ENCODE measurements at regions not wholly inside any gene's neighbourhood (a gene's known extent, or its start where the extent isn't known, plus 50 kb on each side); places are given as distances from the start of the nearest gene placed in this dataset.

GRCh38 chr5:97874491-97874890 is 691.4 kb upstream of the RIOK2 start:
- H4K20me1 ChIP-seq (ENCODE audit: insufficient read depth, low read length) = no peaks in the 10 kb centered on the region
- no peak overlapping the region for H3K14ac ChIP-seq (replicated peaks; ENCODE audit: low read depth, low read length)
- ATAC-seq (ENCODE audit: low read depth) (no peak), DNase-seq (peak; percentile 16)
- TF ChIP-seq SMC3 (IDR thresholded peaks at IDR 0.05; ENCODE audit: low read depth, low read length) (no peak), FOS (IDR thresholded peaks at IDR 0.05; ENCODE audit: low read depth, low read length) (no peak), CHD1 (IDR thresholded peaks at IDR 0.05; ENCODE audit: low read depth, low read length) (no peak), RAD21 (IDR thresholded peaks at IDR 0.05; ENCODE audit: low read length) (no peak), RFX5 (IDR thresholded peaks at IDR 0.05; ENCODE audit: low read depth, low read length) (no peak), MXI1 (IDR thresholded peaks at IDR 0.05; ENCODE audit: borderline replicate concordance, low read depth, low read length) (no peak), RCOR1 (IDR thresholded peaks at IDR 0.05; ENCODE audit: insufficient replicate concordance, low read length) (no peak)
- H3K56ac ChIP-seq (ENCODE audit: extremely low read depth, insufficient read depth, low read length) = no peak overlapping the region
- no peak overlapping the region for H4K5ac ChIP-seq (ENCODE audit: low read depth, low read length)
- H2BK15ac ChIP-seq (ENCODE audit: low read depth, low read length) = no peak overlapping the region
- H4K8ac ChIP-seq (ENCODE audit: low read depth in 2 of 2, low read length in 2 of 2) = no peak overlapping the region
- no peak overlapping the region for H2AK9ac ChIP-seq (replicated peaks; ENCODE audit: low read depth, low read length, poor library complexity)
- no peak overlapping the region for H3K27ac ChIP-seq (ENCODE audit: insufficient read depth, low read length)
- no CpG with 5 or more reads among the region's 2 CpGs for WGBS, 2 experiments (ENCODE audit: extremely low coverage in 2 of 2, insufficient read length in 1 of 2)
- H3K4me1 ChIP-seq (ENCODE audit: control insufficient read depth, insufficient read depth, low read length) = no peaks in the 10 kb centered on the region
- H3K9ac ChIP-seq (ENCODE audit: low read depth, low read length) = no peak overlapping the region
- no peaks in the 10 kb centered on the region for H3K9me1 ChIP-seq (ENCODE audit: insufficient read depth, low read length)
- in situ Hi-C loops (cut with MboI; ENCODE audit: low sequenced_read_pairs) (no loop called here), dilution Hi-C loops (cut with HindIII; ENCODE audit: low sequenced_read_pairs, unreplicated experiment) (no loop called here), intact Hi-C loops (cut with micrococcal nuclease) (no loop called here)
- H3K23ac ChIP-seq (ENCODE audit: low read depth, low read length) = no peak overlapping the region
- no peaks in the 10 kb centered on the region for H3K79me1 ChIP-seq (ENCODE audit: low read depth in 1 of 2, low read length in 2 of 2)
- no peaks in the 10 kb centered on the region for H3K27me3 ChIP-seq (ENCODE audit: control insufficient read depth, insufficient read depth, low read length)
- POLR2A ChIA-PET (ENCODE audit: unreplicated experiment) = no interaction called here
- no peak overlapping the region for H2BK120ac ChIP-seq (ENCODE audit: low read depth, low read length)
- CTCF ChIA-PET = no interaction called here
- H2BK5ac ChIP-seq (ENCODE audit: low read depth, low read length, poor library complexity, severe bottlenecking) = peak overlapping the region; percentile 8
- H3K36me3 ChIP-seq (ENCODE audit: control insufficient read depth, insufficient read depth, low read length) = no peaks in the 10 kb centered on the region
- no peak overlapping the region for H4K91ac ChIP-seq (ENCODE audit: insufficient read depth, low read depth, low read length)
- H3K18ac ChIP-seq (ENCODE audit: low read depth, low read length) = no peak overlapping the region
- no peak overlapping the region for H3K4me3 ChIP-seq (ENCODE audit: insufficient read depth, low read depth, low read length)
- no peak overlapping the region for H2AFZ ChIP-seq (replicated peaks; ENCODE audit: low read length, poor library complexity)
- no TSS peak for BruUV-seq (replicated peaks)
- no peak overlapping the region for H2AK5ac ChIP-seq (ENCODE audit: low read depth, low read length)
- H3K4me2 ChIP-seq (ENCODE audit: low read depth, low read length) = no peak overlapping the region
- H3K4ac ChIP-seq (ENCODE audit: low read depth, low read length) = no peak overlapping the region
- H3K9me3 ChIP-seq (ENCODE audit: control insufficient read depth, insufficient read depth, low read length) = no peaks in the 10 kb centered on the region
- H2BK20ac ChIP-seq (ENCODE audit: low read depth, low read length) = no peak overlapping the region
